GM23248 (cell line): ENCODE measurements at regions not wholly inside any gene's neighbourhood (a gene's known extent, or its start where the extent isn't known, plus 50 kb on each side); places are given as distances from the start of the nearest gene placed in this dataset.

Experiments used
- EZH2 ChIP-seq: fragments of 200-600 bp; sonication (generic); IDR thresholded peaks from 2 replicates; pipeline ENCODE4 v1.6.1; 2018; ENCODE audit warnings: antibody characterized with exemption, mild to moderate bottlenecking; ENCODE audit not compliant: insufficient read depth, poor library complexity, severe bottlenecking
- EZH2phosphoT487 ChIP-seq: fragments of 200-600 bp; sonication (generic); IDR thresholded peaks from 2 replicates; pipeline ENCODE4 v1.6.1; 2018; ENCODE audit warnings: antibody characterized with exemption, moderate library complexity, mild to moderate bottlenecking, low read depth; ENCODE audit not compliant: insufficient read depth

- TF ChIP-seq EZH2 (no peak), EZH2phosphoT487 (no peak)
Measured at GRCh38 chr9:17865881-17866280, 287.0 kb downstream of the SH3GL2 start.
